Stimulated activated CD8-positive, alpha-beta memory T cell treated with anti-CD3 and anti-CD28 coated beads, Interleukin-15, amount 100 ng/mL, for 24 hours (primary cell): ENCODE measurements at regions not wholly inside any gene's neighbourhood (a gene's known extent, or its start where the extent isn't known, plus 50 kb on each side); places are given as distances from the start of the nearest gene placed in this dataset.
"Not testable (repeated sequence)": the region's sequence is repeated elsewhere in the genome, so short reads cannot be mapped to it uniquely, and the experiment has no call there.

ENCODE experiments used
- DNase-seq: peaks from one replicate; pipeline ENCODE4 v3.0.0-alpha.2; 2020; ENCODE audit warnings: low read depth

- DNase-seq, result no peak
These were observed 130.1 kb upstream of the PRR20G start for GRCh38 chr3:127417709-127418559.

- no peak for DNase-seq
These were observed 126.0 kb upstream of the PRR20G start for GRCh38 chr3:127413871-127414270.

GRCh38 chr3:127413318-127413673 is 125.5 kb upstream of the PRR20G start:
- no peak for DNase-seq

- no peak for DNase-seq
These were observed 124.9 kb upstream of the PRR20G start for GRCh38 chr3:127412578-127413317.

- DNase-seq, result not testable (repeated sequence)
These were observed 124.0 kb upstream of the PRR20G start for GRCh38 chr3:127411875-127412274.

- DNase-seq, result no peak
These were observed 123.4 kb upstream of the PRR20G start for GRCh38 chr3:127411083-127411727.

- no peak for DNase-seq
These were observed 122.8 kb upstream of the PRR20G start for GRCh38 chr3:127410678-127411077.

- DNase-seq, result no peak
These were observed 122.3 kb upstream of the PRR20G start for GRCh38 chr3:127410137-127410488.

- DNase-seq, result no peak
These were observed 121.7 kb upstream of the PRR20G start for GRCh38 chr3:127409421-127410136.

- no peak for DNase-seq
These were observed 121.0 kb upstream of the PRR20G start for GRCh38 chr3:127408684-127409420.

GRCh38 chr3:127408022-127408683 is 120.3 kb upstream of the PRR20G start:
- DNase-seq, result no peak

- DNase-seq, result no peak
These were observed 119.4 kb upstream of the PRR20G start for GRCh38 chr3:127407026-127407939.

- no peak for DNase-seq
These were observed 118.6 kb upstream of the PRR20G start for GRCh38 chr3:127406309-127407025.

- DNase-seq, result no peak
These were observed 117.9 kb upstream of the PRR20G start for GRCh38 chr3:127405791-127406190.

- DNase-seq, result no peak
These were observed 117.3 kb upstream of the PRR20G start for GRCh38 chr3:127405010-127405598.

- DNase-seq, result no peak
These were observed 116.6 kb upstream of the PRR20G start for GRCh38 chr3:127404221-127405009.

GRCh38 chr3:127403795-127404194 is 115.9 kb upstream of the PRR20G start:
- no peak for DNase-seq

GRCh38 chr3:127399154-127399553 is 111.3 kb upstream of the PRR20G start:
- no peak for DNase-seq
